Keratinocyte (primary cell): ENCODE measurements at regions not wholly inside any gene's neighbourhood (a gene's known extent, or its start where the extent isn't known, plus 50 kb on each side); places are given as distances from the start of the nearest gene placed in this dataset.

ENCODE experiments used
- EZH2 ChIP-seq: IDR thresholded peaks from one replicate; pipeline ENCODE4 v1.6.1; 2012; ENCODE audit warnings: inconsistent platforms, mild to moderate bottlenecking, low read length, moderate library complexity
- TF ChIP-seq, protein P1 (sequence below), 3 experiments: IDR thresholded peaks in 1 of 3; conservative IDR thresholded peaks in 1 of 3; optimal IDR thresholded peaks in 1 of 3; 2 replicates in 2 of 3; 3 replicates in 1 of 3; pipeline versions ENCODE3 to v1.5.1; 2011; ENCODE audit warnings: low read length in 3 of 3, mild to moderate bottlenecking in 3 of 3, moderate library complexity in 2 of 3, control low read depth in 1 of 3, inconsistent platforms in 1 of 3; ENCODE audit not compliant: insufficient read depth in 2 of 3; ENCODE audit errors: extremely low read depth in 1 of 3

DNA sequence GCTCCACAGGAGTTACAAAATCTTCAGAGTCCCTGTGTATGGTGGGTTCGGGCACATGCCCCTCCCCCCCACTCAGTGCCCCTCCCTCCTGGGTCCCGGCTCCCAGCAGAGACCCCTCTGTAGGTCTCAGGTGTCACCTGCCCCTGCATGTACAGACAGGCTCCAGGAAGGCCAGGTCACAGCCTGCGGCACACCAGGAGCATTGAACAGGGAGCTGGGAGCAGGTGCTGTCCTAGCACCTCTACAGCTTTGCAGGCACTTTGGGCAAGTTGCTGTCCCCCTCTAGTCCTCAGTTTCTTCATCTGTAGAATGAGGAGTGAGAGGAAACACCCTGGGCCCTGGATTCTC is 80.1 kb upstream of the RTL6 start:
- TF ChIP-seq EZH2, result no peak
- TF ChIP-seq, protein P1, sequence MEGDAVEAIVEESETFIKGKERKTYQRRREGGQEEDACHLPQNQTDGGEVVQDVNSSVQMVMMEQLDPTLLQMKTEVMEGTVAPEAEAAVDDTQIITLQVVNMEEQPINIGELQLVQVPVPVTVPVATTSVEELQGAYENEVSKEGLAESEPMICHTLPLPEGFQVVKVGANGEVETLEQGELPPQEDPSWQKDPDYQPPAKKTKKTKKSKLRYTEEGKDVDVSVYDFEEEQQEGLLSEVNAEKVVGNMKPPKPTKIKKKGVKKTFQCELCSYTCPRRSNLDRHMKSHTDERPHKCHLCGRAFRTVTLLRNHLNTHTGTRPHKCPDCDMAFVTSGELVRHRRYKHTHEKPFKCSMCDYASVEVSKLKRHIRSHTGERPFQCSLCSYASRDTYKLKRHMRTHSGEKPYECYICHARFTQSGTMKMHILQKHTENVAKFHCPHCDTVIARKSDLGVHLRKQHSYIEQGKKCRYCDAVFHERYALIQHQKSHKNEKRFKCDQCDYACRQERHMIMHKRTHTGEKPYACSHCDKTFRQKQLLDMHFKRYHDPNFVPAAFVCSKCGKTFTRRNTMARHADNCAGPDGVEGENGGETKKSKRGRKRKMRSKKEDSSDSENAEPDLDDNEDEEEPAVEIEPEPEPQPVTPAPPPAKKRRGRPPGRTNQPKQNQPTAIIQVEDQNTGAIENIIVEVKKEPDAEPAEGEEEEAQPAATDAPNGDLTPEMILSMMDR (optimal IDR thresholded peaks at IDR 0.05 in 1 of 3, IDR thresholded peaks at IDR 0.05 in 1 of 3, conservative IDR thresholded peaks at IDR 0.05 in 1 of 3; ENCODE audit: extremely low read depth in 1 of 3, insufficient read depth in 2 of 3, low read length in 3 of 3), result no peak
